Astrocyte (in vitro differentiated cells and primary cell): ENCODE measurements at regions not wholly inside any gene's neighbourhood (a gene's known extent, or its start where the extent isn't known, plus 50 kb on each side); places are given as distances from the start of the nearest gene placed in this dataset.

ENCODE experiments used
- DNase-seq: peaks from one replicate; pipeline ENCODE4 v3.0.0-alpha.2; 2010; ENCODE audit warnings: low read depth
- FAIRE-seq: peaks from 2 replicates; lab custom pipeline; 2011; peaks lifted over from hg19 to GRCh38; lab: Jason Lieb, UNC
- H2AFZ ChIP-seq: 2 replicates; pipeline ENCODE4 v1.6.0; 2012; ENCODE audit warnings: low read depth, low read length, inconsistent platforms
- H3K27ac ChIP-seq: 2 replicates; pipeline ENCODE4 v1.5.1; 2011; ENCODE audit warnings: low read depth, low read length, inconsistent platforms
- H3K27me3 ChIP-seq: 2 replicates; pipeline ENCODE4 v1.6.0; 2011; ENCODE audit warnings: low read length, inconsistent platforms; ENCODE audit not compliant: insufficient read depth
- H3K36me3 ChIP-seq: 2 replicates; pipeline ENCODE4 v1.5.1; 2011; ENCODE audit warnings: low read length, inconsistent platforms; ENCODE audit not compliant: insufficient read depth
- H3K4me1 ChIP-seq: 2 replicates; pipeline ENCODE4 v1.5.1; 2011; ENCODE audit warnings: low read length, inconsistent platforms; ENCODE audit not compliant: insufficient read depth
- H3K4me2 ChIP-seq: 2 replicates; pipeline ENCODE4 v1.6.0; 2012; ENCODE audit warnings: low read length, inconsistent platforms
- H3K4me3 ChIP-seq: 2 replicates; pipeline ENCODE4 v1.5.1; 2011; ENCODE audit warnings: low read depth, mild to moderate bottlenecking, low read length, inconsistent platforms; ENCODE audit not compliant: insufficient read depth
- H3K79me2 ChIP-seq: 2 replicates; pipeline ENCODE4 v1.6.0; 2012; ENCODE audit warnings: mild to moderate bottlenecking, low read length, inconsistent platforms; ENCODE audit not compliant: insufficient read depth
- H3K9ac ChIP-seq: 2 replicates; pipeline ENCODE4 v1.6.0; 2012; ENCODE audit warnings: mild to moderate bottlenecking, low read length, inconsistent platforms
- H3K9me3 ChIP-seq: 2 replicates; pipeline ENCODE4 v1.5.1; 2012; ENCODE audit warnings: low read depth, mild to moderate bottlenecking, low read length, inconsistent platforms; ENCODE audit not compliant: insufficient read depth
- H4K20me1 ChIP-seq: 2 replicates; pipeline ENCODE4 v1.6.0; 2012; ENCODE audit warnings: low read length, inconsistent platforms; ENCODE audit not compliant: insufficient read depth
- H3K27ac Mint-ChIP-seq: one replicate; pipeline ENCODE4 v1.8.0; 2021; ENCODE audit warnings: mild to moderate bottlenecking, mixed read lengths; ENCODE audit not compliant: unreplicated experiment
- H3K27me3 Mint-ChIP-seq: one replicate; pipeline ENCODE4 v1.8.0; 2021; ENCODE audit warnings: low read depth, mixed read lengths; ENCODE audit not compliant: unreplicated experiment
- H3K36me3 Mint-ChIP-seq: one replicate; pipeline ENCODE4 v1.8.0; 2021; ENCODE audit warnings: low read depth, mixed read lengths; ENCODE audit not compliant: unreplicated experiment
- H3K4me1 Mint-ChIP-seq: one replicate; pipeline ENCODE4 v1.8.0; 2021; ENCODE audit warnings: low read depth, mixed read lengths; ENCODE audit not compliant: unreplicated experiment
- H3K4me3 Mint-ChIP-seq: one replicate; pipeline ENCODE4 v1.8.0; 2021; ENCODE audit warnings: mild to moderate bottlenecking, moderate library complexity, mixed read lengths; ENCODE audit not compliant: unreplicated experiment
- H3K9me3 Mint-ChIP-seq: one replicate; pipeline ENCODE4 v1.8.0; 2021; ENCODE audit warnings: mild to moderate bottlenecking, mixed read lengths; ENCODE audit not compliant: unreplicated experiment
- EZH2 ChIP-seq: IDR thresholded peaks from 2 replicates; pipeline ENCODE4 v1.6.1; 2012; ENCODE audit warnings: mild to moderate bottlenecking, low read length, inconsistent platforms; ENCODE audit not compliant: insufficient read depth
- TF ChIP-seq, protein P1 (sequence below): IDR thresholded peaks from 2 replicates; pipeline ENCODE4 v1.5.1; 2011; ENCODE audit warnings: low read depth, mild to moderate bottlenecking, inconsistent platforms, low read length, moderate library complexity; ENCODE audit not compliant: insufficient read depth

DNA sequence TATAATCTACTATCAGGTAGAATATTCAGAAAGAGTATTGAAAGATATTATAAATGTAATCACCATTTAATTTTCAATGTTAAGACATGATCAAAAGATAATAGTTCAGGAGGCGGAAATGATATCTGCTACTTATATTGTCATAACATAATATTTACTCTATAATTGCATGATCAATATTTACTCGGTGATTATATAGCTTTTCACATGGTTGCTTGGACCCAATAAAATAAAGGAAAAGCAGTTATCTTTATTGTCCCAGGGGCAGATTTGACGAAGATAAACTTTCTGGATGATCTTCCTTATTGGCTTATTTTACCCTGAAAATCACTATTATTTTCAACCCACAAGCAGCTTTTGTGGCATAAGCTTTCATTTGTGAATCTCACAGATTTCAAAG lies 350.4 kb downstream of the HACE1 start:
- FAIRE-seq (no peak), DNase-seq (no peak)
- TF ChIP-seq EZH2: no peak
- TF ChIP-seq, protein P1, sequence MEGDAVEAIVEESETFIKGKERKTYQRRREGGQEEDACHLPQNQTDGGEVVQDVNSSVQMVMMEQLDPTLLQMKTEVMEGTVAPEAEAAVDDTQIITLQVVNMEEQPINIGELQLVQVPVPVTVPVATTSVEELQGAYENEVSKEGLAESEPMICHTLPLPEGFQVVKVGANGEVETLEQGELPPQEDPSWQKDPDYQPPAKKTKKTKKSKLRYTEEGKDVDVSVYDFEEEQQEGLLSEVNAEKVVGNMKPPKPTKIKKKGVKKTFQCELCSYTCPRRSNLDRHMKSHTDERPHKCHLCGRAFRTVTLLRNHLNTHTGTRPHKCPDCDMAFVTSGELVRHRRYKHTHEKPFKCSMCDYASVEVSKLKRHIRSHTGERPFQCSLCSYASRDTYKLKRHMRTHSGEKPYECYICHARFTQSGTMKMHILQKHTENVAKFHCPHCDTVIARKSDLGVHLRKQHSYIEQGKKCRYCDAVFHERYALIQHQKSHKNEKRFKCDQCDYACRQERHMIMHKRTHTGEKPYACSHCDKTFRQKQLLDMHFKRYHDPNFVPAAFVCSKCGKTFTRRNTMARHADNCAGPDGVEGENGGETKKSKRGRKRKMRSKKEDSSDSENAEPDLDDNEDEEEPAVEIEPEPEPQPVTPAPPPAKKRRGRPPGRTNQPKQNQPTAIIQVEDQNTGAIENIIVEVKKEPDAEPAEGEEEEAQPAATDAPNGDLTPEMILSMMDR: no peak
- H3K36me3 Mint-ChIP-seq: no peaks in the 10 kb centered on the region
- Histone ChIP-seq H3K27ac (no peak overlapping the region), H3K79me2 (no peaks in the 10 kb centered on the region), H4K20me1 (no peaks in the 10 kb centered on the region), H3K9ac (no peak overlapping the region), H3K4me3 (no peak overlapping the region), H3K36me3 (no peaks in the 10 kb centered on the region), H2AFZ (no peak overlapping the region), H3K27me3 (no peaks in the 10 kb centered on the region), H3K9me3 (no peaks in the 10 kb centered on the region), H3K4me1 (no peaks in the 10 kb centered on the region), H3K4me2 (no peak overlapping the region)
- no peaks in the 10 kb centered on the region for H3K27me3 Mint-ChIP-seq
- no peaks in the 10 kb centered on the region for H3K9me3 Mint-ChIP-seq
- H3K27ac Mint-ChIP-seq: no peak overlapping the region
- H3K4me3 Mint-ChIP-seq: no peak overlapping the region
- no peaks in the 10 kb centered on the region for H3K4me1 Mint-ChIP-seq

DNA sequence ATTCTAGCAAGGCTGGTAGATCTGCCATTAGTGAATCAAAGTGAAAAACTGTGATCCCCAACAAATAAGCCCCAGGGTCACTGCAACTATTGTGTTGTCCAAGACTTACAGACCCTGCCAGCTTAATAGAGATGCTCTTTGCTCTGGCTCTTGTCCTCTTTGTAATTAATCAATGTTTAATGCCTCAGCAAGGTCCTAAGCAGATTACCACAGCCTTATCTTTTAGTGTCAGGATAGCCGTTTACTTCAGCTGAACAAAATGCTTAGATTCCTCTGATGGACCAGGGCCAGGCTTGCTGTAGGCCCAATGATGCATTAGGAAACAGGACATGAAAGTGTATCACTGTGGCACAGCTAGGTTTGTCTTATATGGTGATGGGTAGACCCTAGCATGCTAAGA lies 353.3 kb downstream of the HACE1 start:
- no peak for FAIRE-seq
- TF ChIP-seq, protein P1: no peak
- no peak for TF ChIP-seq EZH2
- Histone ChIP-seq H2AFZ (no peak overlapping the region), H3K27me3 (no peaks in the 10 kb centered on the region), H3K27ac (no peak overlapping the region), H3K9me3 (no peaks in the 10 kb centered on the region), H4K20me1 (no peaks in the 10 kb centered on the region), H3K36me3 (no peaks in the 10 kb centered on the region), H3K4me2 (no peak overlapping the region), H3K9ac (no peak overlapping the region), H3K79me2 (no peaks in the 10 kb centered on the region), H3K4me1 (no peaks in the 10 kb centered on the region), H3K4me3 (no peak overlapping the region)
- H3K27me3 Mint-ChIP-seq: no peaks in the 10 kb centered on the region
- DNase-seq: no peak
- no peak overlapping the region for H3K4me3 Mint-ChIP-seq
- no peaks in the 10 kb centered on the region for H3K9me3 Mint-ChIP-seq
- no peaks in the 10 kb centered on the region for H3K4me1 Mint-ChIP-seq
- no peaks in the 10 kb centered on the region for H3K36me3 Mint-ChIP-seq
- no peak overlapping the region for H3K27ac Mint-ChIP-seq

DNA sequence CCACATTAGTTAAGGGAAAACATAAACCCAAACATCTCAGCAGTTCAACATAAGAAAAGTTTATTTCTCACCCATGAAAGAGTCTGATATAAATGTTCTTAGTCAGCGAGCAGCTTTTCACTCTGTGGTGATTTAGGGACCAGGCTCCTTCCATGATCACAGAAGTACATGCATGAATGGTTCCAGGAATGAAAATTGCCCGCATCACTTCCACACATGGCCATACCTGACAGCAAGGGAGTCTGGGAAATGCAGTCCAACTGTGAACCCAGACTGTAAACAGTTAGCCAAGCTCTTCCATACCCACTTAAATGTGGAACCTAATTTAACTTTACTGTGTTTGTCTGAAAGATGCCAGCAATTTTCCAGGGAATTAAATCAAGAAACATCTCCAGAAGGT lies 353.9 kb downstream of the HACE1 start:
- Histone ChIP-seq H2AFZ (no peak overlapping the region), H3K4me2 (no peak overlapping the region), H3K4me3 (no peak overlapping the region), H3K4me1 (no peaks in the 10 kb centered on the region), H3K9ac (no peak overlapping the region), H3K9me3 (no peaks in the 10 kb centered on the region), H4K20me1 (no peaks in the 10 kb centered on the region), H3K79me2 (no peaks in the 10 kb centered on the region), H3K36me3 (no peaks in the 10 kb centered on the region), H3K27me3 (no peaks in the 10 kb centered on the region), H3K27ac (no peak overlapping the region)
- no peak for TF ChIP-seq EZH2
- TF ChIP-seq, protein P1: no peak
- Mint-ChIP-seq H3K4me1 (no peaks in the 10 kb centered on the region), H3K27ac (no peak overlapping the region), H3K36me3 (no peaks in the 10 kb centered on the region), H3K9me3 (no peaks in the 10 kb centered on the region), H3K27me3 (no peaks in the 10 kb centered on the region), H3K4me3 (no peak overlapping the region)
- no peak for FAIRE-seq
- no peak for DNase-seq
